ENCODE measurements at regions not wholly inside any gene's neighbourhood (a gene's known extent, or its start where the extent isn't known, plus 50 kb on each side); places are given as distances from the start of the nearest gene placed in this dataset.

DNA sequence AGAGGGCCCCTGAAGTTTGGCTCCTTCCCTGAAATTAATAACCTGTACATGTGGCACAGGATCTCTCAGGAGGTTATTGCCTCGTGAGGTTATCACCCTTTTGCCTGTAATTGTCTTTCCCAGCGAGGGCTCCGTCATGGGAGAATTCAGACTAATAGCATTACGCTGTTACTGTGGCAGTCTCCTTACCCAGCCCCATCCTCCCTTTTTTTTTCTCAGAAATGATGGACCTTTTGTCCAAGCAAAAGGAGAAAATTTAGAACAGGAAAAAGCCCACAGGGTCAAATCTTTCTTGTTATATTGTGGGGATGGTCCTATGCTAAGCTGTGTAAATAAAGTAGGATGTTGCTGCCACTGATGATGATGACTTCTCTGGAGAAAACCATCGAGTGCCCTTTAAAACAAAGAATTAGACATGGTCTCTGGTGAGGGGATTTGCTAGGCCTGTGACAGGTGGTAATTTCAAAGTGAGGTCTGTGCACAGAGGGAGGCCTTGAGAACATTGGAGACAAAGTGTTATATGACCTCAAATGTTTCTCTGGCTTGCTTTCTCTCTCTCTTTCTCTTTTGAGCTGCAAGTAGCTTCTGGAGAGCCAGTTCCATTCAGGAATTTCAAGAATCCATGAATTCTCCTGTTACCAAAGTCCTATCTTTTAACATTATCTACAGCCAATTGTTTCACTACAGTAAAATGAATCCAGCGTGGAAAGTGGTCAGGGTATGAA is 357.2 kb downstream of the BMP4 start:
- Histone ChIP-seq H3K4me1 (ENCODE audit: control insufficient read depth, low read length) (peaks cover 7% of the 10 kb centered on the region), H3K4me2 (ENCODE audit: low read length) (no peak overlapping the region), H3K4me3 (ENCODE audit: low read length) (no peak overlapping the region), H3K79me2 (ENCODE audit: control insufficient read depth, low read length) (no peaks in the 10 kb centered on the region), H3K36me3 (ENCODE audit: control insufficient read depth, low read length) (no peaks in the 10 kb centered on the region), H3K9me3 (ENCODE audit: control insufficient read depth, insufficient read depth, low read length) (no peaks in the 10 kb centered on the region), H3K27me3 (ENCODE audit: control insufficient read depth, low read length) (no peaks in the 10 kb centered on the region), H3F3A (ENCODE audit: control insufficient read depth, insufficient read depth) (no peaks in the 10 kb centered on the region), H3K27ac (ENCODE audit: low read depth, low read length) (no peak overlapping the region), H4K20me1 (ENCODE audit: control insufficient read depth, insufficient read depth, low read depth, low read length) (no peaks in the 10 kb centered on the region), H3K9me2 (replicated peaks; ENCODE audit: control insufficient read depth, low read length) (no peaks in the 10 kb centered on the region)
- no peak for TF ChIP-seq EZH2phosphoT487 (IDR thresholded peaks at IDR 0.05; ENCODE audit: borderline replicate concordance, low read length)

GRCh38 chr14:53596853-53597525 is 359.6 kb downstream of the BMP4 start:
- TF ChIP-seq EZH2phosphoT487 (IDR thresholded peaks at IDR 0.05; ENCODE audit: borderline replicate concordance, low read length) (no peak), CTCF (IDR thresholded peaks at IDR 0.05; ENCODE audit: low read depth, low read length, poor library complexity, severe bottlenecking) (no peak)
- Histone ChIP-seq H3K4me2 (ENCODE audit: low read length) (no peak overlapping the region), H4K20me1 (ENCODE audit: control insufficient read depth, insufficient read depth, low read depth, low read length) (no peaks in the 10 kb centered on the region), H3K9me2 (replicated peaks; ENCODE audit: control insufficient read depth, low read length) (no peaks in the 10 kb centered on the region), H3F3A (ENCODE audit: control insufficient read depth, insufficient read depth) (no peaks in the 10 kb centered on the region), H3K27me3 (ENCODE audit: control insufficient read depth, low read length) (no peaks in the 10 kb centered on the region), H3K79me2 (ENCODE audit: control insufficient read depth, low read length) (no peaks in the 10 kb centered on the region), H3K4me1 (ENCODE audit: control insufficient read depth, low read length) (no peaks in the 10 kb centered on the region), H3K27ac (ENCODE audit: low read depth, low read length) (no peak overlapping the region), H3K9me3 (ENCODE audit: control insufficient read depth, insufficient read depth, low read length) (no peaks in the 10 kb centered on the region), H3K4me3 (ENCODE audit: low read length) (no peak overlapping the region), H3K36me3 (ENCODE audit: control insufficient read depth, low read length) (no peaks in the 10 kb centered on the region)

GRCh38 chr14:53591816-53592215 is 364.8 kb downstream of the BMP4 start:
- H3K4me3 ChIP-seq (ENCODE audit: low read length), result no peak overlapping the region
- H3K4me2 ChIP-seq (ENCODE audit: low read length), result no peak overlapping the region
- no peaks in the 10 kb centered on the region for H3K9me2 ChIP-seq (replicated peaks; ENCODE audit: control insufficient read depth, low read length)
- no peaks in the 10 kb centered on the region for H4K20me1 ChIP-seq (ENCODE audit: control insufficient read depth, insufficient read depth, low read depth, low read length)
- H3K79me2 ChIP-seq (ENCODE audit: control insufficient read depth, low read length), result no peaks in the 10 kb centered on the region
- no peaks in the 10 kb centered on the region for H3F3A ChIP-seq (ENCODE audit: control insufficient read depth, insufficient read depth)
- TF ChIP-seq CTCF (IDR thresholded peaks at IDR 0.05; ENCODE audit: low read depth, low read length, poor library complexity, severe bottlenecking), result no peak
- no peak for TF ChIP-seq EZH2phosphoT487 (IDR thresholded peaks at IDR 0.05; ENCODE audit: borderline replicate concordance, low read length)
- H3K27me3 ChIP-seq (ENCODE audit: control insufficient read depth, low read length), result no peaks in the 10 kb centered on the region; the same call in 1 of the 2 replicates
- H3K36me3 ChIP-seq (ENCODE audit: control insufficient read depth, low read length), result no peaks in the 10 kb centered on the region
- no peak overlapping the region for H3K27ac ChIP-seq (ENCODE audit: low read depth, low read length)
- H3K9me3 ChIP-seq (ENCODE audit: control insufficient read depth, insufficient read depth, low read length), result no peaks in the 10 kb centered on the region
- no peaks in the 10 kb centered on the region for H3K4me1 ChIP-seq (ENCODE audit: control insufficient read depth, low read length)

GRCh38 chr14:53581504-53581903 is 375.1 kb downstream of the BMP4 start:
- Histone ChIP-seq H3K4me2 (ENCODE audit: low read length) (no peak overlapping the region), H3K79me2 (ENCODE audit: control insufficient read depth, low read length) (no peaks in the 10 kb centered on the region), H3K27me3 (ENCODE audit: control insufficient read depth, low read length) (peaks cover 3% of the 10 kb centered on the region), H3K27ac (ENCODE audit: low read depth, low read length) (no peak overlapping the region), H3K4me1 (ENCODE audit: control insufficient read depth, low read length) (no peaks in the 10 kb centered on the region), H3K9me2 (replicated peaks; ENCODE audit: control insufficient read depth, low read length) (no peaks in the 10 kb centered on the region), H3K4me3 (ENCODE audit: low read length) (no peak overlapping the region), H3K9me3 (ENCODE audit: control insufficient read depth, insufficient read depth, low read length) (no peaks in the 10 kb centered on the region), H4K20me1 (ENCODE audit: control insufficient read depth, insufficient read depth, low read depth, low read length) (no peaks in the 10 kb centered on the region), H3K36me3 (ENCODE audit: control insufficient read depth, low read length) (no peaks in the 10 kb centered on the region), H3F3A (ENCODE audit: control insufficient read depth, insufficient read depth) (no peaks in the 10 kb centered on the region)
- TF ChIP-seq CTCF (IDR thresholded peaks at IDR 0.05; ENCODE audit: low read depth, low read length, poor library complexity, severe bottlenecking) (no peak), EZH2phosphoT487 (IDR thresholded peaks at IDR 0.05; ENCODE audit: borderline replicate concordance, low read length) (no peak)

Data from DOHH2 (cell line).